Parathyroid adenoma (tissue), 2 donors: ENCODE measurements at regions not wholly inside any gene's neighbourhood (a gene's known extent, or its start where the extent isn't known, plus 50 kb on each side); places are given as distances from the start of the nearest gene placed in this dataset.

Experiments
- H2AFZ ChIP-seq: fragments of 300-600 bp; sonication (generic); one replicate; pipeline ENCODE4 v1.7.0; 2017; ENCODE audit warnings: antibody characterized with exemption, mild to moderate bottlenecking
- H3K27ac ChIP-seq: fragments of 300-600 bp; sonication (generic); one replicate; pipeline ENCODE4 v1.7.0; 2017
- H3K27me3 ChIP-seq: fragments of 300-600 bp; sonication (generic); one replicate; pipeline ENCODE4 v1.7.0; 2017; ENCODE audit warnings: low read length; ENCODE audit not compliant: control insufficient read depth, insufficient read depth
- H3K36me3 ChIP-seq: fragments of 300-600 bp; sonication (generic); one replicate; pipeline ENCODE4 v1.7.0; 2017; ENCODE audit warnings: low read length; ENCODE audit not compliant: control insufficient read depth, insufficient read depth
- H3K4me1 ChIP-seq: fragments of 300-600 bp; sonication (generic); one replicate; pipeline ENCODE4 v1.7.0; 2017; ENCODE audit warnings: control low read depth
- H3K4me2 ChIP-seq: fragments of 300-600 bp; sonication (generic); one replicate; pipeline ENCODE4 v1.7.0; 2017; ENCODE audit warnings: low read length
- H3K4me3 ChIP-seq: fragments of 300-600 bp; sonication (generic); one replicate; pipeline ENCODE4 v1.7.0; 2017; ENCODE audit warnings: low read depth, low read length
- H3K79me2 ChIP-seq: fragments of 300-600 bp; sonication (generic); one replicate; pipeline ENCODE4 v1.7.0; 2017; ENCODE audit warnings: control low read depth
- H3K9ac ChIP-seq: fragments of 300-600 bp; sonication (generic); one replicate; pipeline ENCODE4 v1.7.0; 2017; ENCODE audit warnings: mild to moderate bottlenecking
- H3K9me3 ChIP-seq: fragments of 300-600 bp; sonication (generic); one replicate; pipeline ENCODE4 v1.7.0; 2017; ENCODE audit warnings: low read length; ENCODE audit not compliant: control insufficient read depth
- CTCF ChIP-seq: fragments of 300-600 bp; sonication (generic); IDR thresholded peaks from one replicate; pipeline ENCODE4 v1.7.0; 2017; ENCODE audit warnings: antibody characterized with exemption, mild to moderate bottlenecking
- donor health status: primary hyperparathyroidism.

GRCh38 chr4:62168681-62169080, 968.6 kb downstream of the ADGRL3 start:
- H3K4me1 ChIP-seq: no peaks in the 10 kb centered on the region
- no peak overlapping the region for H3K4me3 ChIP-seq
- no peak overlapping the region for H3K9ac ChIP-seq
- no peak overlapping the region for H3K27ac ChIP-seq
- H3K4me2 ChIP-seq: no peak overlapping the region
- H3K9me3 ChIP-seq: no peaks in the 10 kb centered on the region
- TF ChIP-seq CTCF: no peak
- no peaks in the 10 kb centered on the region for H3K79me2 ChIP-seq
- no peaks in the 10 kb centered on the region for H3K27me3 ChIP-seq
- H3K36me3 ChIP-seq: no peaks in the 10 kb centered on the region
- no peak overlapping the region for H2AFZ ChIP-seq

DNA sequence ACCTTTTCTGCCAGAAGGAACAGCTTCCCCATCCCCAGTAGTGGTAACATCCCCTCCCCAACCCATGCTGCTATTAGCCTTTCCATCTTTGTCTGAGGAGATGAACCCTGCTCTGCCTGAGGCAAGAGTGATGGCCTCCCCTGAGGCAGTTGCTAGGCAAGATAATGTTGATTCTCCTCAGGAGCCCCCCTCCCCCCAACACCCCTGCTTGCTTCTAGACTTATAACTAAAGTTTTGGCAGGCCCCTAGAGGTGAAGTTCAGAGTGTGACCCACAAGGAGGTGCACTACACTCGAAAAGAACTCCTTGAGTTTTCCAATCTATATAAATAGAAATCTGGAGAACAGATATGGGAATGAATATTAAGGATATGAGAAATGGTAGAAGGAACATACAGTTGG, 962.5 kb downstream of the ADGRL3 start:
- H3K27ac ChIP-seq: no peak overlapping the region
- no peaks in the 10 kb centered on the region for H3K9me3 ChIP-seq
- no peaks in the 10 kb centered on the region for H3K27me3 ChIP-seq
- no peaks in the 10 kb centered on the region for H3K36me3 ChIP-seq
- H2AFZ ChIP-seq: no peak overlapping the region
- TF ChIP-seq CTCF: no peak
- H3K4me3 ChIP-seq: no peak overlapping the region
- H3K79me2 ChIP-seq: no peaks in the 10 kb centered on the region
- H3K4me2 ChIP-seq: no peak overlapping the region
- no peak overlapping the region for H3K9ac ChIP-seq
- no peaks in the 10 kb centered on the region for H3K4me1 ChIP-seq

DNA sequence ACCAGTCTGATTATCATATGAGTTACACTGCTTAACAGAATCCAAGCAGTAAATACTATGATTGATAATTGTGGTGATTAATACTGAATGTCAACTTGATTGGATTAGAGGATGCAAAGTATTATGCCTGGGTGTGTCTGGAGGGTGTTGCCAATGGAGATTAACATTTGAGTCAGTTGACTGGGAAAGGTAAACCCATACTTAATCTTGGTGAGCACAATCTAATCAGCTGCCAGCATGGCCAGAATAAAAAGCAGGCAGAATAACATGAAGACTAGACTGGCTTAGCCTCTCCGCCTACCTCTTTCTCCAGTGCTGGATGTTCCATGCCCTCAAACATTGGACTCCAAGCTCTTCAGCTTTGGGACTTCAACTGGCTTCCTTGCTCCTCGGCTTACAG, 961.3 kb downstream of the ADGRL3 start:
- Histone ChIP-seq H3K9ac (no peak overlapping the region), H3K9me3 (no peaks in the 10 kb centered on the region), H2AFZ (no peak overlapping the region), H3K27me3 (no peaks in the 10 kb centered on the region), H3K79me2 (no peaks in the 10 kb centered on the region), H3K36me3 (no peaks in the 10 kb centered on the region), H3K4me2 (no peak overlapping the region), H3K4me1 (no peaks in the 10 kb centered on the region), H3K27ac (no peak overlapping the region), H3K4me3 (no peak overlapping the region)
- no peak for TF ChIP-seq CTCF

DNA sequence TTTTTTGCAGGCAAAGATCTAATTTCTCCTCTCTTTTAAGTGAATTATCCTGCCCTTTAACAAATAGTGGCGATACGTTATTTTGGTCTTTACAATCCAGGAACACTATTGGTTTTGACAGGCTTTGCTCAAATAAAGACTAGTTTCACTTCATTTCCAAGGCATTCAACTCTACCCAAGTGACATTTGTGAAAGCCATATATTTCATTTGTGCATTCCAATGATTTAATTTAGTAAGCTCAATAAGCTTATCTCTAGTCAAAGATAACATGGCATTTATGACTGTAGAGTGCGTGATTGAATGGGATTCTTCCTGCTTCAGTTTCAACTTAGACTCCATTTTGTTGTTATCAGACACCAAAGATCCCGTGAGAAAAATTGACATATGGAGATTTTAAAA, 959.8 kb downstream of the ADGRL3 start:
- no peak overlapping the region for H3K4me2 ChIP-seq
- H3K27ac ChIP-seq: no peak overlapping the region
- H3K9ac ChIP-seq: no peak overlapping the region
- no peaks in the 10 kb centered on the region for H3K9me3 ChIP-seq
- no peaks in the 10 kb centered on the region for H3K79me2 ChIP-seq
- no peak overlapping the region for H3K4me3 ChIP-seq
- TF ChIP-seq CTCF: no peak
- no peaks in the 10 kb centered on the region for H3K27me3 ChIP-seq
- H3K36me3 ChIP-seq: no peaks in the 10 kb centered on the region
- no peaks in the 10 kb centered on the region for H3K4me1 ChIP-seq
- no peak overlapping the region for H2AFZ ChIP-seq

GRCh38 chr4:62159306-62159705, 959.2 kb downstream of the ADGRL3 start:
- Histone ChIP-seq H3K9ac (no peak overlapping the region), H3K4me2 (no peak overlapping the region), H3K9me3 (no peaks in the 10 kb centered on the region), H3K4me3 (no peak overlapping the region), H3K27ac (no peak overlapping the region), H3K79me2 (no peaks in the 10 kb centered on the region), H3K4me1 (no peaks in the 10 kb centered on the region), H2AFZ (no peak overlapping the region), H3K27me3 (no peaks in the 10 kb centered on the region), H3K36me3 (no peaks in the 10 kb centered on the region)
- no peak for TF ChIP-seq CTCF
